Psoas muscle (tissue), 7 donors: ENCODE measurements at regions not wholly inside any gene's neighbourhood (a gene's known extent, or its start where the extent isn't known, plus 50 kb on each side); places are given as distances from the start of the nearest gene placed in this dataset.
A peak's percentile ranks its signal among the peaks of the same experiment; 100 is the strongest.

Experiments
- ATAC-seq, 4 donors: fragments of 200-7000 bp; cut with Tn5 transposase; one replicate each; pipeline ENCODE4 v1.9.1; 2020; ENCODE audit warnings: moderate library complexity in 3 of 4, mild to moderate bottlenecking in 2 of 4
- DNase-seq, 2 donors: peaks; one replicate each; pipeline ENCODE4 v3.0.0-alpha.2; 2020
- H3K27ac ChIP-seq: fragments of 200-600 bp; one replicate; pipeline ENCODE4 v1.8.0; 2022
- H3K27me3 ChIP-seq, 3 donors: fragments of 200-600 bp in 1 of 3; one replicate each; pipeline versions ENCODE4 v1.6.1 to v1.8.0; 2013 to 2022; ENCODE audit warnings: low read length in 2 of 3, mild to moderate bottlenecking in 2 of 3, moderate library complexity in 1 of 3; ENCODE audit not compliant: insufficient read depth in 3 of 3
- H3K36me3 ChIP-seq, 2 donors: fragments of 200-600 bp in 1 of 2; one replicate each; pipeline versions ENCODE4 v1.6.1 to v1.8.0; 2013 to 2022; ENCODE audit warnings: low read depth in 1 of 2, mild to moderate bottlenecking in 1 of 2, moderate library complexity in 1 of 2; ENCODE audit not compliant: insufficient read depth in 1 of 2
- H3K4me1 ChIP-seq: fragments of 200-600 bp; one replicate; pipeline ENCODE4 v1.8.0; 2022
- H3K4me3 ChIP-seq: fragments of 200-600 bp; one replicate; pipeline ENCODE4 v1.8.0; 2022; ENCODE audit warnings: mild to moderate bottlenecking
- H3K9me3 ChIP-seq: fragments of 200-600 bp; one replicate; pipeline ENCODE4 v1.8.0; 2022
- CTCF ChIP-seq: fragments of 200-600 bp; IDR thresholded peaks from one replicate; pipeline ENCODE4 v1.8.0; 2022; ENCODE audit warnings: antibody characterized with exemption
- WGBS, 3 donors: extraction: QIAGEN DNeasy Blood & Tissue Kit; methylation state at CpG; one replicate each; pipeline versions ENCODE4 v1.1.6 to v1.1.7; 2013; 5-methylcytosine and 5-hydroxymethylcytosine counted together
- intact Hi-C, 2 donors: fragments of 100-400 bp; cut with DNase I; formaldehyde crosslinking; loops; one replicate each; pipeline versions ENCODE4 v1.11.0 to v1.14.2; 2022
- donor health status: healthy with polysubstance abuse.
- donor health status: DM: no; HTN: no; CAD: no; lungs with moderate emphysema.
- donor health status: Bipolar disorder and iron deficiency.
- donor health status: healthy.
- donor health status: DM: yes; HTN: yes; CAD: no.
- donor health status: DM: no; HTN: no; CAD: no.
- donor health status: DM: yes; HTN: yes; CAD: no.

- no peak for TF ChIP-seq CTCF
- intact Hi-C loops, result no loop called here
- no peak for DNase-seq
- H3K36me3 ChIP-seq, result no peaks in the 10 kb centered on the region
- H3K9me3 ChIP-seq, result no peaks in the 10 kb centered on the region
- H3K4me3 ChIP-seq, result no peak overlapping the region
- no peaks in the 10 kb centered on the region for H3K4me1 ChIP-seq
- H3K27ac ChIP-seq, result no peak overlapping the region
- H3K27me3 ChIP-seq, result no peaks in the 10 kb centered on the region
- 50 to 59% (median 51%) methylated on average over 2 of the region's 2 CpGs for WGBS, 3 donors
- ATAC-seq, result no peak
Measured at GRCh38 chr3:159186581-159186980, 384.7 kb downstream of the MFSD1 start.

- H3K36me3 ChIP-seq, result no peaks in the 10 kb centered on the region
- no peaks in the 10 kb centered on the region for H3K4me1 ChIP-seq
- WGBS, 3 donors, result 80 to 90% (median 84%) methylated on average over 10 of the region's 10 CpGs
- intact Hi-C loops, result no loop called here
- H3K9me3 ChIP-seq, result no peaks in the 10 kb centered on the region
- DNase-seq, result no peak
- TF ChIP-seq CTCF, result no peak
- peak in 1 of 4 donors; percentile 43 for ATAC-seq
- H3K27me3 ChIP-seq, result no peaks in the 10 kb centered on the region
- H3K27ac ChIP-seq, result no peak overlapping the region
- H3K4me3 ChIP-seq, result no peak overlapping the region
Measured at GRCh38 chr3:159187232-159187631, 385.4 kb downstream of the MFSD1 start.

- WGBS, 3 donors, result 66 to 73% (median 71%) methylated on average over 6 of the region's 6 CpGs
- Histone ChIP-seq H3K9me3 (no peaks in the 10 kb centered on the region), H3K4me1 (no peaks in the 10 kb centered on the region), H3K4me3 (no peak overlapping the region), H3K36me3 (no peaks in the 10 kb centered on the region), H3K27ac (no peak overlapping the region), H3K27me3 (no peaks in the 10 kb centered on the region)
- DNase-seq, result no peak
- intact Hi-C loops, result no loop called here
- ATAC-seq, result no peak
- TF ChIP-seq CTCF, result no peak
Measured at GRCh38 chr3:159187706-159188105, 385.9 kb downstream of the MFSD1 start.

GRCh38 chr3:159189994-159190669 lies 388.3 kb downstream of the MFSD1 start:
- intact Hi-C loops, result no loop called here
- no peaks in the 10 kb centered on the region for H3K27me3 ChIP-seq
- no peaks in the 10 kb centered on the region for H3K4me1 ChIP-seq
- H3K27ac ChIP-seq, result no peak overlapping the region
- no peak for TF ChIP-seq CTCF
- ATAC-seq (no peak), DNase-seq (no peak)
- H3K9me3 ChIP-seq, result no peaks in the 10 kb centered on the region
- WGBS, 3 donors, result 46 to 53% (median 50%) methylated on average over 4 of the region's 4 CpGs
- no peak overlapping the region for H3K4me3 ChIP-seq
- no peaks in the 10 kb centered on the region for H3K36me3 ChIP-seq

- Histone ChIP-seq H3K27me3 (no peaks in the 10 kb centered on the region), H3K27ac (no peak overlapping the region), H3K4me3 (no peak overlapping the region), H3K36me3 (no peaks in the 10 kb centered on the region), H3K9me3 (no peaks in the 10 kb centered on the region), H3K4me1 (no peaks in the 10 kb centered on the region)
- no peak for TF ChIP-seq CTCF
- no peak for DNase-seq
- intact Hi-C loops, result no loop called here
- no peak for ATAC-seq
- 77 to 83% (median 80%) methylated on average over 4 of the region's 4 CpGs for WGBS, 3 donors
Measured at GRCh38 chr3:159191447-159191846, 389.6 kb downstream of the MFSD1 start.
